GM18909 (cell line): ENCODE measurements at regions not wholly inside any gene's neighbourhood (a gene's known extent, or its start where the extent isn't known, plus 50 kb on each side); places are given as distances from the start of the nearest gene placed in this dataset.

Experiments used
- ATAC-seq: cut with Tn5 transposase; IDR thresholded peaks from one replicate; pipeline ENCODE4 v1.9.1; 2021; ENCODE audit warnings: mild to moderate bottlenecking; ENCODE audit not compliant: unreplicated experiment, poor library complexity

GRCh38 chr3:86738684-86739083, 252.3 kb downstream of the VGLL3 start:
- no peak for ATAC-seq

DNA sequence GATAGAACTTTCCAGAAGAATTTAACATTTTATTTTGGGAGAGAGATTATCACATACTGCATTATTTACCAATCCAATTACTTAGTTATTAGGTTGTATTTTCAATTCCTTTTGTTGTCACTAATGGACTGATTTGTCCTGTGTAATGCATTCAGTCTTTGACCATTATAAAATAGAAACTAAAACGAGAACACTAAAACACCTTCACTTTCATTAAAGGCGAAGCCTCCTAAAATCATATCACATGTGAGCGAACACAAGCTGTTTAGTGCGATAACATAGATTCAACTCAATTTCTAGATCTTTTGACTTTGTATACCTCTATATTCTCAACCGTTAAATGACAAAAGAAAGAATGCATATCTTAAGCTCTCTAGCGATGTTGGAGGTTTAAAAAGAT, 253.4 kb downstream of the VGLL3 start:
- no peak for ATAC-seq

GRCh38 chr3:86733257-86733656, 257.7 kb downstream of the VGLL3 start:
- no peak for ATAC-seq

- no peak for ATAC-seq
These were observed 259.4 kb downstream of the VGLL3 start for GRCh38 chr3:86731501-86731901.

- no peak for ATAC-seq
These were observed 267.5 kb downstream of the VGLL3 start for GRCh38 chr3:86723433-86723832.

DNA sequence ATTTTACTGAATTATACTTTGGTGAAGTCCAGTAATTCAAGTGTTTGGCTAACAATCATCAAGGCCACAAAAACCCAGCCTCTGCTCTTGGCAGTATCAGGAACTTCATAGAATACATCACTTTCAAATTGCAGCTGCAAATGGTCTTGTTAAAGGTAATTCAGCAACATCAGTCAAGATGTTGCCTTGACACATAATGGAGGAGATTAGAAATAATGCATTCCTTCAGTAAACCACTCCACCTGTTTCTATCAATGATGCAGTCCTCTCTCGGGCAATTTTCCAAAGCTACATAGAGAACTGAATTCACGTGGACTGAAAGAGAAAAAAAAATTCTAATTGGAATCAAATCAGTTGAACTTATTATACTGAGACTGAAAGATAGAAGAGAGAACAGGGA, 279.3 kb downstream of the VGLL3 start:
- no peak for ATAC-seq

- ATAC-seq = no peak
These were observed 282.1 kb downstream of the VGLL3 start for GRCh38 chr3:86708893-86709292.

DNA sequence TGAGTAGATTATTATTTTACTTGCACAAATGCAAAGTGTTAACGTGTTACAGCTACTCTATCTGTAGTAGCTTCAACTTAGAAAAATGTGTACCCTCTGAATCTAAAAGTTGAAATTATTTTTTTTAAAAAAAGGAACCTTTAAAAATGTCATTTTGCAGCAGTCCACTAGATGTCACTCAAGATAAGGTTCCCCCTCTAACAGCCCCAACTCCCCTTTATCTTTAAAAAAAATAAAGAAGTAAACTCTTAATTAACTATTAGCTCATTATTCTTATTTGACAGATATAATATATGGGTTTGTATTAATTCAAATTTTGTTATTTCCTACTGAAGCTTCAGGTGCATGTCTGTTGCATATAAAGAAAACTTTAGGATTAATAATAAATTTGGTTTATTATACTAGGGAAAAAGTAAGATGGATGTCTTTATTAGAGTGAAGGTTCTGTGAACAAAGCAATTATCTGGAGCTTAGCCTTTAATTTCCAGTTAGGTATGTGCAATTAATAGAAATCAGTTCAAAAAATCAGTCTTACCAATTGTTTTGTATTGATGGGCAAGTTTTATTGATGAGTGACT, 288.5 kb downstream of the VGLL3 start:
- ATAC-seq = no peak

- ATAC-seq = no peak
These were observed 295.2 kb downstream of the VGLL3 start for GRCh38 chr3:86695752-86696151.

GRCh38 chr3:86673991-86674390, 317.0 kb downstream of the VGLL3 start:
- ATAC-seq = no peak

DNA sequence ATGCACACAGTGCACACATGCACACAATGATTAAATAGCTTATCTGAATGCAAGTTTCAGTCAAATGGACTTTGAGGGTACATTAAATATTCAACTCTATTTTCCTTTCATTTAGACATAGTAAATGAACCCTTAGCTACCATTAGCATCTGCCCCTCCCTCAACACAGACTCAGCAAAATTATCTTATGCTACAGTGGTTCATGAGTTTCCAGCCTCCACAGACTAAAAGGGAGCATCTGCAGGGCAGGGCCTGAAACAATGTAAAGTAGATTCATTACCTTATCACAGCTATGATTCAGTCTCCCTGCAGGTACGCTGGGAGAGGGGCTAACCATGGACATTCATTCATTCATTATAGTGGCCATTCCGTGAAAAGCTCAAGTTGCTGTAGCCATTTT, 329.1 kb downstream of the VGLL3 start:
- ATAC-seq = no peak

- ATAC-seq = no peak
These were observed 332.1 kb downstream of the VGLL3 start for GRCh38 chr3:86658876-86659275.

DNA sequence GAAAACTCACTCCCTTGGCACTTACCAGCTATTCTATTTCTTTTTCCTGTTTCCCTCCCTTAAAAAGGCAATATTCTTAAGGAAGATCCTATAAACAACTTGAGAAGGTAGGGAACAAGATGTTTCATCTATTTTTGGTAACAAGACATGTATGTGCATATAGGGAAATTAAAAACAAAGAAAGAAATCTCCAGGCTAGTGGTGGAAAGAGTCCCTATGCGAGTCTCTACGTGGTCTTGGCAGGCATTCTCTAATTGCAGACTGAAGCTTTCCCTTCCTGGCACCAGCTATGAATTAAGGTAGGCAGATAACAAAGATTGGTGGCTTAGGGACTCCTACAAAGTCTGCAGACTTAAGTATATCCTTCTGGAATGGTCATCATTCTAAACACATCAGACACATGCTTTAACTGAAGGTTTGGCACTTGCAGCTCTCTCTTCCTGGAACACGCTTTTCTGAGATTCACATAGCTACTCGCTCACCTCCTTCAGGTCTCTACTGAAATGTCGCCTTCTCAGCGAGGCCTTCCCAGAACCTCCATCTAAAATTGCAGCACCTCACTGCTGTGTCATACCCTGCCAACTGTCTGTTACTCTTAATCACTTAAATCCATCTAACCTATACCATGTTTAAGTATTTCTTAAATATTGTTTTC, 336.0 kb downstream of the VGLL3 start:
- no peak for ATAC-seq

GRCh38 chr3:86653661-86654205, 337.2 kb downstream of the VGLL3 start:
- ATAC-seq = no peak

DNA sequence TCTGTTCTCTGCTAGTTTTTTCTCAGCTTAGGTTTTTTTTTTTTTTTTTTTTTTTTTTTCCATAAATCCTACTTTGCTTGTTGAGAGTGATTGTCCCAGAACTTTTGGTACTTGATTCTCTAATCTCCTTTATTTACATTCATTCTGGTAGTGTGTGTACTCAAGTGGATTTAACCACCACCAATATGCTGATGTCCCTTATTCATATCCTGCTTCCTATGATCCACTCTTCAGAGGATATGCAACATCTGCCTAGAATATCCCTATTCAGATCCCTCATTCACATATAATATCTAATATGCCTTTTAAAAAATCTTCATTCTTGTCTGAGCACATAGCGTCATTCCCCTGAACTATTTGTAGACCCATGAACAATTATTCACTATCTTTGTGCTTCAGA, 342.9 kb downstream of the VGLL3 start:
- no peak for ATAC-seq

- no peak for ATAC-seq
These were observed 345.2 kb downstream of the VGLL3 start for GRCh38 chr3:86645756-86646155.

- ATAC-seq = no peak
These were observed 356.6 kb downstream of the VGLL3 start for GRCh38 chr3:86634361-86634760.

DNA sequence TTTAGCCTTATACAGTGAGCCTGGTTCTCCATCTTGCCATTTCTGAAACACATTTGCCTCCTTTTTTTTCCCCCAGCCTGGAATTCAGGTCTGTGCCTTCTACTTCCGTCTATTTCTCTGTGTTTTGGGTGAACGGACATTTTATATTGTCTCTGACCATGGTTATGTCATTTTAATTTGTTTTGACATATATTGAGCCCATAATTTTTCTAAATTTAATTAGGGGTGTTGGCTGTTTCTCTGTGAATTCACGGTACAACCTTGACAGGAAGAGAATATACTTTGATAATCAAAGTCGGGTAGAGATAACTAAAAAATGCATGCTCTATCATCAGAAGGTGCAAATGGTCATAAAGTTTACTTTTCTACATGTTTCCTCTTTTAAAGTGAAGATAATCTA, 361.4 kb downstream of the VGLL3 start:
- no peak for ATAC-seq

GRCh38 chr3:86624192-86624591, 366.8 kb downstream of the VGLL3 start:
- ATAC-seq = no peak

GRCh38 chr3:86618706-86619105, 372.2 kb downstream of the VGLL3 start:
- ATAC-seq = no peak

DNA sequence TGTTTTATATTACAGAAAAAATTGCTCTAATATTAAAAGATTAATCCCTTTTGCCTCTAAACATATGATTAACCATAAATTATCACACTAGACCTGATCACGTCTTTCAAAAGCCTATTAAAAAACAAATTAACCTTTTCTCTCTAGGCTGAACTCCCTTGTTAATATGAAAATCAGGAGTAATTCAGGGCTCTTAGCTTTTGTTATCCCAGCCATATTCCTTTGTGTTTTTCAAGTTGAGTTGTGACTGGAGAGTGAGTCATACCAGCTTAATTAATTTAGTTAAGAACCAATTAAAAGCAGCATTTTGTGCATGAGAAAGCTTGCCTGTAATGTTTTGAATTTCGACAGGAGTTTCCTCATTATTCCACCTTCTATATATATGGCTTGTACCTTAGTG, 385.8 kb downstream of the VGLL3 start:
- no peak for ATAC-seq

DNA sequence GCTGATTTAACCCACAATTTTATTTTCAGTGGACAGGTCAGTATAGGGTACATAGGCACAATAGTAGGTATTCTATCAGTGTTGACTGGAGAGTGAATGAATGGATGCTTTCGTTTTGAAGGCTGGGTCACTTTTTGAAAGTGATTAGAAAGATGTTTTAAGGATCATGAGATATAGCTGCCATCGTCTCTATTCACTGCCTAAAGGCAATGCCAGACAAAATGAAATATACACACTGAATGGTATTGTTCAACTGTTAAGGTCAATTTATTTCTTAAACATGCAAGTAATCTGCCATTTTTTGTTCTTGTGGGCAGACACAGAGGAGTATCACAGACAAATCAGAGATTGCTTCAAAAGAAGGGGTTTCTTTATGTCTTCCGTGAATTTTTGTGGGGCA, 395.3 kb downstream of the VGLL3 start:
- no peak for ATAC-seq
